ENCODE measurements at regions not wholly inside any gene's neighbourhood (a gene's known extent, or its start where the extent isn't known, plus 50 kb on each side); places are given as distances from the start of the nearest gene placed in this dataset.

DNA sequence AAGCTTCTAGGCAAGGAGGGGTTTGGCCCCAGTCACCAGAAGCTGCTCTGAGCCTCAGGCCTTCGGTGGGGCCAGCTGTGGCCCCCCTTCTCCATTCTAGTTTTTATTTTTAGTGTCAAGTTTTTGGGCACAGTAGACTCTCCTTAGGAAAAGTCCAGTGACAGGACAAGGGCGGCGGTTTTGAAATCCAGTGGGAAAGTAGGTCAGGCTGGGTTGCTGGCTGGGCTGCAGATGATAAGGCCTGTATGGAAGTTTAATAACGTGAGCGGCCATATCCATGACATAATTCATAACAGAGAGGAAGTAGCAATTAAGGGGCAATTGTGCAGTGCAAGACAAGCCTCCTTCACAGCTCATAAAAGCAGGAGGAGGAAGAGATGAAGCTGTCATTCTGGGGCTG, 87.1 kb upstream of the ZNF716 start:
- no peaks in the 10 kb centered on the region for H3K9me2 ChIP-seq (replicated peaks; ENCODE audit: low read depth, low read length)
- H3K79me2 ChIP-seq (ENCODE audit: insufficient read depth, low read length), result no peaks in the 10 kb centered on the region
- no peak overlapping the region for H3K9ac ChIP-seq (ENCODE audit: low read depth, low read length, poor library complexity, severe bottlenecking)
- no peak overlapping the region for H3K4me2 ChIP-seq (ENCODE audit: low read depth, low read length, poor library complexity, severe bottlenecking)
- peaks cover 12% of the 10 kb centered on the region; the same call in 1 of the 2 replicates for H3K9me3 ChIP-seq (ENCODE audit: insufficient read depth, low read depth, low read length)
- no peaks in the 10 kb centered on the region for H3K27me3 ChIP-seq (ENCODE audit: insufficient read depth, low read length, poor library complexity, severe bottlenecking)
- H3K36me3 ChIP-seq (ENCODE audit: insufficient read depth, low read length), result no peaks in the 10 kb centered on the region
- no peak overlapping the region for H2AFZ ChIP-seq (ENCODE audit: low read length)
- TF ChIP-seq EZH2phosphoT487 (IDR thresholded peaks at IDR 0.05; ENCODE audit: borderline replicate concordance), result no peak
- no peak for TF ChIP-seq CTCF (conservative IDR thresholded peaks at IDR 0.05; ENCODE audit: low read length)
- H3F3A ChIP-seq (ENCODE audit: low read depth), result no peaks in the 10 kb centered on the region
- H3K4me1 ChIP-seq (ENCODE audit: insufficient read depth, low read length, poor library complexity, severe bottlenecking), result no peaks in the 10 kb centered on the region
- no peak overlapping the region for H3K4me3 ChIP-seq (ENCODE audit: low read length, poor library complexity, severe bottlenecking)
- H4K20me1 ChIP-seq (ENCODE audit: insufficient read depth, low read length, poor library complexity, severe bottlenecking), result no peaks in the 10 kb centered on the region

DNA sequence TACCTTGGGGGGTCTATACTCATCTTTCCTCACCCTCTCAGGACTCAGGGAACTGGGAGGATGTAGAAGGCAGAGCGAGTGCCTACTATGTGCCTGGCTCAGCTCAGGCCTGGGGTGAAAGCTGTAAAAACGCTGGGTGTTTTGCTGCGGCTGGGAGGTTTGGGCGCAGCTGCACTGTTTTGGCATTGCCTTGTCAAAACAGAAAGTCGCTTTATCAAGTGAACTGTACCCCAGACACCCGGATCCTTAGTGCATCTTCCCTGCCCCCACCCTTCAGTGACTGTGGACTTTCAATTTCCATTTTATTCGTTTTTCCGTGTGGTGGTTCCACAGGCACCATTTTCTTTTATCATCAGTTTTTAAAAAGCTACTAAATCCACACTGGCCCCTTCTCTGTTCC, 86.7 kb upstream of the ZNF716 start:
- Histone ChIP-seq H3K36me3 (ENCODE audit: insufficient read depth, low read length) (no peaks in the 10 kb centered on the region), H3K79me2 (ENCODE audit: insufficient read depth, low read length) (no peaks in the 10 kb centered on the region), H3K27me3 (ENCODE audit: insufficient read depth, low read length, poor library complexity, severe bottlenecking) (no peaks in the 10 kb centered on the region), H2AFZ (ENCODE audit: low read length) (no peak overlapping the region), H3K4me1 (ENCODE audit: insufficient read depth, low read length, poor library complexity, severe bottlenecking) (no peaks in the 10 kb centered on the region), H3K9me2 (replicated peaks; ENCODE audit: low read depth, low read length) (no peaks in the 10 kb centered on the region), H4K20me1 (ENCODE audit: insufficient read depth, low read length, poor library complexity, severe bottlenecking) (no peaks in the 10 kb centered on the region), H3K4me2 (ENCODE audit: low read depth, low read length, poor library complexity, severe bottlenecking) (no peak overlapping the region), H3K4me3 (ENCODE audit: low read length, poor library complexity, severe bottlenecking) (no peak overlapping the region), H3K9ac (ENCODE audit: low read depth, low read length, poor library complexity, severe bottlenecking) (no peak overlapping the region), H3K9me3 (ENCODE audit: insufficient read depth, low read depth, low read length) (peaks cover 12% of the 10 kb centered on the region; the same call in 1 of the 2 replicates), H3F3A (ENCODE audit: low read depth) (no peaks in the 10 kb centered on the region)
- TF ChIP-seq CTCF (conservative IDR thresholded peaks at IDR 0.05; ENCODE audit: low read length) (no peak), EZH2phosphoT487 (IDR thresholded peaks at IDR 0.05; ENCODE audit: borderline replicate concordance) (no peak)

- Histone ChIP-seq H3K27me3 (ENCODE audit: insufficient read depth, low read length, poor library complexity, severe bottlenecking) (no peaks in the 10 kb centered on the region), H3K9me2 (replicated peaks; ENCODE audit: low read depth, low read length) (no peaks in the 10 kb centered on the region), H4K20me1 (ENCODE audit: insufficient read depth, low read length, poor library complexity, severe bottlenecking) (no peaks in the 10 kb centered on the region), H2AFZ (ENCODE audit: low read length) (no peak overlapping the region), H3F3A (ENCODE audit: low read depth) (no peaks in the 10 kb centered on the region), H3K79me2 (ENCODE audit: insufficient read depth, low read length) (no peaks in the 10 kb centered on the region), H3K36me3 (ENCODE audit: insufficient read depth, low read length) (no peaks in the 10 kb centered on the region), H3K4me3 (ENCODE audit: low read length, poor library complexity, severe bottlenecking) (no peak overlapping the region), H3K9ac (ENCODE audit: low read depth, low read length, poor library complexity, severe bottlenecking) (no peak overlapping the region), H3K4me2 (ENCODE audit: low read depth, low read length, poor library complexity, severe bottlenecking) (no peak overlapping the region), H3K4me1 (ENCODE audit: insufficient read depth, low read length, poor library complexity, severe bottlenecking) (no peaks in the 10 kb centered on the region), H3K9me3 (ENCODE audit: insufficient read depth, low read depth, low read length) (peaks cover 12% of the 10 kb centered on the region; the same call in 1 of the 2 replicates)
- TF ChIP-seq CTCF (conservative IDR thresholded peaks at IDR 0.05; ENCODE audit: low read length), result no peak
- no peak for TF ChIP-seq EZH2phosphoT487 (IDR thresholded peaks at IDR 0.05; ENCODE audit: borderline replicate concordance)
Observed at GRCh38 chr7:57364933-57365710, 84.9 kb upstream of the ZNF716 start.

Data from Loucy (cell line).